ENCODE measurements at regions not wholly inside any gene's neighbourhood (a gene's known extent, or its start where the extent isn't known, plus 50 kb on each side); places are given as distances from the start of the nearest gene placed in this dataset.

- TF ChIP-seq, protein P1, sequence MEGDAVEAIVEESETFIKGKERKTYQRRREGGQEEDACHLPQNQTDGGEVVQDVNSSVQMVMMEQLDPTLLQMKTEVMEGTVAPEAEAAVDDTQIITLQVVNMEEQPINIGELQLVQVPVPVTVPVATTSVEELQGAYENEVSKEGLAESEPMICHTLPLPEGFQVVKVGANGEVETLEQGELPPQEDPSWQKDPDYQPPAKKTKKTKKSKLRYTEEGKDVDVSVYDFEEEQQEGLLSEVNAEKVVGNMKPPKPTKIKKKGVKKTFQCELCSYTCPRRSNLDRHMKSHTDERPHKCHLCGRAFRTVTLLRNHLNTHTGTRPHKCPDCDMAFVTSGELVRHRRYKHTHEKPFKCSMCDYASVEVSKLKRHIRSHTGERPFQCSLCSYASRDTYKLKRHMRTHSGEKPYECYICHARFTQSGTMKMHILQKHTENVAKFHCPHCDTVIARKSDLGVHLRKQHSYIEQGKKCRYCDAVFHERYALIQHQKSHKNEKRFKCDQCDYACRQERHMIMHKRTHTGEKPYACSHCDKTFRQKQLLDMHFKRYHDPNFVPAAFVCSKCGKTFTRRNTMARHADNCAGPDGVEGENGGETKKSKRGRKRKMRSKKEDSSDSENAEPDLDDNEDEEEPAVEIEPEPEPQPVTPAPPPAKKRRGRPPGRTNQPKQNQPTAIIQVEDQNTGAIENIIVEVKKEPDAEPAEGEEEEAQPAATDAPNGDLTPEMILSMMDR (conservative IDR thresholded peaks at IDR 0.05; ENCODE audit: low read depth in 2 of 2), result no peak
- TF ChIP-seq EZH2 (IDR thresholded peaks at IDR 0.05; ENCODE audit: low read depth, unreplicated experiment), result no peak
These were observed 226.1 kb upstream of the APCDD1 start for GRCh38 chr18:10228326-10228725.
